Posterior cingulate gyrus (tissue), 11 donors: ENCODE measurements at regions not wholly inside any gene's neighbourhood (a gene's known extent, or its start where the extent isn't known, plus 50 kb on each side); places are given as distances from the start of the nearest gene placed in this dataset.

Source experiments
- DNase-seq, 10 donors: peaks; one replicate each; pipeline versions ENCODE4 v3.0.0 to v3.0.0-alpha.2; 2020 to 2021; ENCODE audit warnings: mixed read lengths in 3 of 10
- intact Hi-C: fragments of 100-400 bp; cut with DNase I; formaldehyde crosslinking; loops from one replicate; pipeline ENCODE4 v1.15.1; 2023

GRCh38 chr11:91825777-91826176 is 398.8 kb upstream of the FAT3 start:
- no peak for DNase-seq
- intact Hi-C loops, result no loop called here

- no peak for DNase-seq
- intact Hi-C loops, result no loop called here
Observed at GRCh38 chr11:91823252-91823830, 401.3 kb upstream of the FAT3 start.

- DNase-seq, result no peak
- intact Hi-C loops, result no loop called here
Observed at GRCh38 chr11:91822805-91823204, 401.8 kb upstream of the FAT3 start.

- DNase-seq, result no peak
- intact Hi-C loops, result no loop called here
Observed at GRCh38 chr11:91820709-91821108, 403.9 kb upstream of the FAT3 start.

GRCh38 chr11:91819777-91820176 is 404.8 kb upstream of the FAT3 start:
- no peak for DNase-seq
- intact Hi-C loops, result no loop called here

GRCh38 chr11:91819195-91819594 is 405.4 kb upstream of the FAT3 start:
- intact Hi-C loops, result no loop called here
- DNase-seq, result no peak

- intact Hi-C loops, result no loop called here
- DNase-seq, result no peak
Observed at GRCh38 chr11:91817996-91818395, 406.6 kb upstream of the FAT3 start.

GRCh38 chr11:91813263-91813662 is 411.4 kb upstream of the FAT3 start:
- DNase-seq, result no peak
- intact Hi-C loops, result no loop called here

GRCh38 chr11:91810871-91811270 is 413.7 kb upstream of the FAT3 start:
- intact Hi-C loops, result no loop called here
- no peak for DNase-seq

- no peak for DNase-seq
- intact Hi-C loops, result no loop called here
Observed at GRCh38 chr11:91805293-91805692, 419.3 kb upstream of the FAT3 start.

- DNase-seq, result no peak
Observed at GRCh38 chr11:91804042-91804441, 420.6 kb upstream of the FAT3 start.

GRCh38 chr11:91802475-91802874 is 422.1 kb upstream of the FAT3 start:
- DNase-seq, result no peak
- intact Hi-C loops, result no loop called here

More at GRCh38 chr11:91804042-91804441, 420.6 kb upstream of the FAT3 start:
- intact Hi-C loops, result no loop called here

- DNase-seq, result peak in 2 of 10 donors; percentile 53 to 74
- intact Hi-C loops, result no loop called here
Observed at GRCh38 chr11:91800208-91800914, 424.3 kb upstream of the FAT3 start.

GRCh38 chr11:91798240-91798639 is 426.4 kb upstream of the FAT3 start:
- peak in 1 of 10 donors; percentile 79 for DNase-seq
- intact Hi-C loops, result no loop called here

GRCh38 chr11:91796999-91797398 is 427.6 kb upstream of the FAT3 start:
- intact Hi-C loops, result no loop called here
- no peak for DNase-seq

- no peak for DNase-seq
- intact Hi-C loops, result no loop called here
Observed at GRCh38 chr11:91795139-91795887, 429.3 kb upstream of the FAT3 start.

- intact Hi-C loops, result no loop called here
- DNase-seq, result no peak
Observed at GRCh38 chr11:91794146-91794545, 430.5 kb upstream of the FAT3 start.

GRCh38 chr11:91792779-91793262 is 431.8 kb upstream of the FAT3 start:
- DNase-seq, result peak in 1 of 10 donors; percentile 15
- intact Hi-C loops, result no loop called here

GRCh38 chr11:91791171-91791468 is 433.5 kb upstream of the FAT3 start:
- intact Hi-C loops, result no loop called here
- DNase-seq, result no peak

GRCh38 chr11:91790346-91791170 is 434.1 kb upstream of the FAT3 start:
- intact Hi-C loops, result no loop called here
- peak in 1 of 10 donors; percentile 13 for DNase-seq

GRCh38 chr11:91788764-91789163 is 435.9 kb upstream of the FAT3 start:
- no peak for DNase-seq
- intact Hi-C loops, result no loop called here
